ENCODE measurements at regions not wholly inside any gene's neighbourhood (a gene's known extent, or its start where the extent isn't known, plus 50 kb on each side); places are given as distances from the start of the nearest gene placed in this dataset.
"Not testable (repeated sequence)": the region's sequence is repeated elsewhere in the genome, so short reads cannot be mapped to it uniquely, and the experiment has no call there.

- no peak for DNase-seq (ENCODE audit: low spot score)
These were observed 273.2 kb upstream of the PAPPA start for GRCh38 chr9:115880221-115880885.

GRCh38 chr9:115882911-115883310, 270.7 kb upstream of the PAPPA start:
- DNase-seq (ENCODE audit: low spot score): no peak

GRCh38 chr9:115883467-115884329, 269.9 kb upstream of the PAPPA start:
- DNase-seq (ENCODE audit: low spot score): no peak

GRCh38 chr9:115884846-115885245, 268.7 kb upstream of the PAPPA start:
- no peak for DNase-seq (ENCODE audit: low spot score)

- no peak for DNase-seq (ENCODE audit: low spot score)
These were observed 265.5 kb upstream of the PAPPA start for GRCh38 chr9:115888131-115888530.

- no peak for DNase-seq (ENCODE audit: low spot score)
These were observed 261.7 kb upstream of the PAPPA start for GRCh38 chr9:115891929-115892328.

- not testable (repeated sequence) for DNase-seq (ENCODE audit: low spot score)
These were observed 255.1 kb upstream of the PAPPA start for GRCh38 chr9:115898478-115898877.

- DNase-seq (ENCODE audit: low spot score): no peak
These were observed 252.9 kb upstream of the PAPPA start for GRCh38 chr9:115900698-115901097.

GRCh38 chr9:115910959-115911358, 242.6 kb upstream of the PAPPA start:
- DNase-seq (ENCODE audit: low spot score): no peak

GRCh38 chr9:115912086-115912485, 241.5 kb upstream of the PAPPA start:
- DNase-seq (ENCODE audit: low spot score): no peak

GRCh38 chr9:115913696-115914095, 239.9 kb upstream of the PAPPA start:
- no peak for DNase-seq (ENCODE audit: low spot score)

GRCh38 chr9:115914291-115914690, 239.3 kb upstream of the PAPPA start:
- no peak for DNase-seq (ENCODE audit: low spot score)

GRCh38 chr9:115921301-115921700, 232.3 kb upstream of the PAPPA start:
- DNase-seq (ENCODE audit: low spot score): no peak

GRCh38 chr9:115922444-115922843, 231.1 kb upstream of the PAPPA start:
- no peak for DNase-seq (ENCODE audit: low spot score)

- no peak for DNase-seq (ENCODE audit: low spot score)
These were observed 230.2 kb upstream of the PAPPA start for GRCh38 chr9:115923410-115923809.

GRCh38 chr9:115923903-115924668, 229.5 kb upstream of the PAPPA start:
- no peak for DNase-seq (ENCODE audit: low spot score)

- DNase-seq (ENCODE audit: low spot score): no peak
These were observed 229.0 kb upstream of the PAPPA start for GRCh38 chr9:115924669-115924987.

GRCh38 chr9:115925424-115925823, 228.2 kb upstream of the PAPPA start:
- DNase-seq (ENCODE audit: low spot score): no peak

- DNase-seq (ENCODE audit: low spot score): no peak
These were observed 223.1 kb upstream of the PAPPA start for GRCh38 chr9:115930472-115930871.

GRCh38 chr9:115938479-115938878, 215.1 kb upstream of the PAPPA start:
- DNase-seq (ENCODE audit: low spot score): no peak

GRCh38 chr9:115939065-115939765, 214.4 kb upstream of the PAPPA start:
- no peak for DNase-seq (ENCODE audit: low spot score)

Data from ecto neural progenitor cell (in vitro differentiated cells).